NT2/D1 (cell line): ENCODE measurements at regions not wholly inside any gene's neighbourhood (a gene's known extent, or its start where the extent isn't known, plus 50 kb on each side); places are given as distances from the start of the nearest gene placed in this dataset.

Source experiments
- YY1 ChIP-seq: IDR thresholded peaks from 2 replicates; pipeline ENCODE4 v1.6.1; 2011; ENCODE audit not compliant: insufficient read length, insufficient read depth
- ZNF274 ChIP-seq: IDR thresholded peaks from 2 replicates; pipeline ENCODE4 v1.6.1; 2011; ENCODE audit warnings: mild to moderate bottlenecking, low read depth, low read length

DNA sequence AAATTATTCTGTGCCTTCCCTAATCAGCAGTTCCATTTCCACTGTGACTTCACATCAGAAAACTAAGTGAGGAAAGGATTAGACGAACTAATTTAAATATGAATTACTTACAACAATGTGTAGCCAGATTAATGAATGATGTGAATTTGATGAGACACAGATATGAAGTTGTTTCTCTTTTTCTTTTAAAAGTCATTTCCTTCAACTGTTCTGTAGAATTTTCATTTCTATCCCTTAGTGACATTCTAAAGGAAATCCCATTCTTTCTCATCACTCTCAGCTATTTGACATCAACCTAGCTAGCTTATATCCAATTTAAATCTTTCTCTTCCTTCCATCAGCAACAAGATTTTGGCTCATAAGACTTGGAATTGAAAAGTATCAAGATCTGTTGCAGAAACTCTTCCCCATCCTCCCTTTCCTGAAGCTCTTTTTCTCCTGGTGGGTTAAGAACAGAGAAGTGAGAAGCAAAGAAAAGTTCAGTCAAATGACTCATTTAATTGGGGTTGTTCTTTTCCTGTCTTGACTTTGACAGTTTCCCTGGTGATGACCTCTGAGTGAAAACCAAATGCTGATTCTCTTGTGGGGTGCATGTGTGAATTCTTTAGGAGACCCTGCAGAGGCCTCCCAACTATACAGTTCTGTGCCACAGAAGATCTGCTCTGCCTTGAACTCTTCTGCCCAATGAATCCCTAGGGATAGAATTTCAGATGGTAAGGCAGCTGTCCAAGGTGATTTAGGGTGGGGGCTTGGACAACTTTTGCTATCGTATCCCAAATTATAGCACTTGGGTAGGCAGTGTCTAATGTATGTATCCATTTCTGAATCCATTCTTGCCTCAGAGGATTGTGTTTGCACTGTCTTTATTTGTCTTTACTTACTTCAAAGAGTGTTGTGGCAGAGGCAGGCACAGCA is 232.5 kb upstream of the GPRIN3 start:
- no peak for TF ChIP-seq YY1
- no peak for TF ChIP-seq ZNF274
